ENCODE measurements at regions not wholly inside any gene's neighbourhood (a gene's known extent, or its start where the extent isn't known, plus 50 kb on each side); places are given as distances from the start of the nearest gene placed in this dataset.

DNA sequence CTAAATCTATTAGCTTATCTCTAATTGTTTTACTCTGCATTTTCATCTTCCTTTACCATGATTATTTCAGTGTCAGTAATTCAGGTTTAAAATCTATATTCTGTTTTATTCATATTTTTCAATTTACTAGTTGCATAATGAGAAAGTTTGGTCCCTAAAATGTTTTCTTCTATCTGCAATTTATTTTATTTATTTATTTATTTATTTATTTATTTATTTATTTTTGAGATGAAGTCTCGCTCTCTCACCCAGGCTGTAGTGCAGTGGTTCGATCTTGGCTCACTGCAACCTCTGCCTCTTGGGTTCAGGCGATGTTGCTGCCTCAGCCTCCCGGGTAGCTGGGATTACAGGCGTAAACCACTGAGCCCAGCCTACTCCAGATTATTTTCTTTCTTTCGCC lies 1597.3 kb downstream of the CDH8 start:
- Histone ChIP-seq H3K9me3 (no peaks in the 10 kb centered on the region), H3K4me3 (no peak overlapping the region), H3K36me3 (no peaks in the 10 kb centered on the region), H3K27ac (no peak overlapping the region), H3K27me3 (no peaks in the 10 kb centered on the region), H3K4me1 (no peaks in the 10 kb centered on the region)
- WGBS = 72% methylated on average over 6 of the region's 6 CpGs
- no peak for DNase-seq (ENCODE audit: low spot score in 2 of 2)
- TF ChIP-seq POLR2A (IDR thresholded peaks at IDR 0.05) (no peak), EP300 (IDR thresholded peaks at IDR 0.05) (no peak), POLR2AphosphoS5 (IDR thresholded peaks at IDR 0.05) (no peak)
- TF ChIP-seq, protein P1, sequence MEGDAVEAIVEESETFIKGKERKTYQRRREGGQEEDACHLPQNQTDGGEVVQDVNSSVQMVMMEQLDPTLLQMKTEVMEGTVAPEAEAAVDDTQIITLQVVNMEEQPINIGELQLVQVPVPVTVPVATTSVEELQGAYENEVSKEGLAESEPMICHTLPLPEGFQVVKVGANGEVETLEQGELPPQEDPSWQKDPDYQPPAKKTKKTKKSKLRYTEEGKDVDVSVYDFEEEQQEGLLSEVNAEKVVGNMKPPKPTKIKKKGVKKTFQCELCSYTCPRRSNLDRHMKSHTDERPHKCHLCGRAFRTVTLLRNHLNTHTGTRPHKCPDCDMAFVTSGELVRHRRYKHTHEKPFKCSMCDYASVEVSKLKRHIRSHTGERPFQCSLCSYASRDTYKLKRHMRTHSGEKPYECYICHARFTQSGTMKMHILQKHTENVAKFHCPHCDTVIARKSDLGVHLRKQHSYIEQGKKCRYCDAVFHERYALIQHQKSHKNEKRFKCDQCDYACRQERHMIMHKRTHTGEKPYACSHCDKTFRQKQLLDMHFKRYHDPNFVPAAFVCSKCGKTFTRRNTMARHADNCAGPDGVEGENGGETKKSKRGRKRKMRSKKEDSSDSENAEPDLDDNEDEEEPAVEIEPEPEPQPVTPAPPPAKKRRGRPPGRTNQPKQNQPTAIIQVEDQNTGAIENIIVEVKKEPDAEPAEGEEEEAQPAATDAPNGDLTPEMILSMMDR (IDR thresholded peaks at IDR 0.05) = no peak

DNA sequence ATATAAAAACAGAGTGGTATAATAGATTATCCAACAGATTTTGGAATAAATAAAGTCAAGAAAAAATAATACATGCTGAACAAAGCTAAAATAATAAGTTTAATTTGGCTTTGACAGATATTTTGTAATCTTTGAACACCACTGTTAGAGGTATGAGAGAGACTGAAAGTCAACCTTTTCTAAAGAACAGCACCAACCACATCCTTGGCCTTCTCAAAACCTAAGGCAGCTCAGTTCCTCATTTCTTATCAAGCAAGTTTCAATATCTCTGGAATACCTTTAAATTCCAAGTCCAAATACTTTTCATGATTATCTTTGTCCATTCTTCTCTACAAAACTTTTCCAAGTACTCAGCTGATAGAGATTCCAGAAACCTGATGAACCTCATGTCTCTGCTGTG lies 1603.8 kb downstream of the CDH8 start:
- H3K27ac ChIP-seq = no peak overlapping the region
- no peaks in the 10 kb centered on the region for H3K36me3 ChIP-seq
- no peak for DNase-seq (ENCODE audit: low spot score in 2 of 2)
- no peaks in the 10 kb centered on the region for H3K9me3 ChIP-seq
- H3K27me3 ChIP-seq = no peaks in the 10 kb centered on the region
- H3K4me1 ChIP-seq = no peaks in the 10 kb centered on the region
- TF ChIP-seq, protein P1 (IDR thresholded peaks at IDR 0.05) = no peak
- TF ChIP-seq EP300 (IDR thresholded peaks at IDR 0.05) (no peak), POLR2AphosphoS5 (IDR thresholded peaks at IDR 0.05) (no peak), POLR2A (IDR thresholded peaks at IDR 0.05) (no peak)
- no peak overlapping the region for H3K4me3 ChIP-seq

DNA sequence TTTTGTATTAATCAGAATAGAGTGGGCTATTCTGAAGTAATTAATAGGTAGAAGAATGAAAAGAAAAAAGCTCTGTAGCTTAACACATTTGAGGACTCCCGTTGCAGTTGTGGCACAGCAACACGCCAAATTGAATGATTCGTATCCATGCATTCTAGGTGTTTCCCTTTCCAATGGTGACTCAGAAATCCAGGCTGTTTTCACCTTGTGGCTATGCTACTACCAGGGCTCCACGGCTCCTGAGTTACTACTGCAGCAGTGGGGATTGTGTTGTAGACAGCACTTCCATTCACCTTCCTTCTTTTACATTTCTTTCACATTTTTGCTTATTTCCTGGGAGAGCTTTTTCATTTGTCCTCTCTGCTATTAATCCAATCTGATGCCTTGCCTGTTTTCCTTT lies 1616.4 kb downstream of the CDH8 start:
- H3K4me3 ChIP-seq = no peak overlapping the region
- H3K4me1 ChIP-seq = no peaks in the 10 kb centered on the region
- H3K9me3 ChIP-seq = no peaks in the 10 kb centered on the region
- no peaks in the 10 kb centered on the region for H3K36me3 ChIP-seq
- 79% methylated on average over 4 of the region's 4 CpGs for WGBS
- no peaks in the 10 kb centered on the region for H3K27me3 ChIP-seq
- no peak for TF ChIP-seq POLR2A (IDR thresholded peaks at IDR 0.05)
- no peak for TF ChIP-seq POLR2AphosphoS5 (IDR thresholded peaks at IDR 0.05)
- TF ChIP-seq, protein P1 (IDR thresholded peaks at IDR 0.05) = no peak
- TF ChIP-seq EP300 (IDR thresholded peaks at IDR 0.05) = no peak
- no peak for DNase-seq (ENCODE audit: low spot score in 2 of 2)
- H3K27ac ChIP-seq = no peak overlapping the region

DNA sequence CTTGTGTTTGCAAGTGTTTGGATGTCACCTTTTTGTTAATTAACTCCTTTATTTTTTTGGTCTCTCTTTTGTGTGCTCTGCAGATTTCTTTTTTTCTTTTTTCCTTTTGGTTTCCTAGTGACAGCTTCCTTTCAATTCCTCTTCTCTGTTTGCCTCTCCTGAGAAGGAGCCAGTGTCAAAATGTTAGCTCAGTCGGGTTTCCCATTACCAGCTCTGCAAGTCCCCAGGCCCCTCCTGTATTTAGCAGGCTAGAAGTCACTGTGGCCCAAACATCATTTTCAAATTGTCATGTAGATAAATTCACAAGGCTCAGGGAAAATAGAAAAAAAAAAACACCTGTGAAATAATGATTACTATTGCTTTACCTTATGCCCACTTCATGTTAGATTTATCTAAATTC lies 1621.6 kb downstream of the CDH8 start:
- Histone ChIP-seq H3K4me3 (no peak overlapping the region), H3K9me3 (no peaks in the 10 kb centered on the region), H3K4me1 (no peaks in the 10 kb centered on the region), H3K27me3 (no peaks in the 10 kb centered on the region), H3K27ac (no peak overlapping the region), H3K36me3 (no peaks in the 10 kb centered on the region)
- DNase-seq (ENCODE audit: low spot score in 2 of 2) = no peak
- 32% methylated on average over 1 of the region's 1 CpG for WGBS
- TF ChIP-seq EP300 (IDR thresholded peaks at IDR 0.05) = no peak
- TF ChIP-seq POLR2A (IDR thresholded peaks at IDR 0.05) = no peak
- TF ChIP-seq, protein P1 (IDR thresholded peaks at IDR 0.05) = no peak
- TF ChIP-seq POLR2AphosphoS5 (IDR thresholded peaks at IDR 0.05) = no peak

GRCh38 chr16:60413969-60414368 lies 1622.3 kb downstream of the CDH8 start:
- DNase-seq (ENCODE audit: low spot score in 2 of 2) = no peak
- WGBS = 66% methylated on average over 2 of the region's 2 CpGs
- Histone ChIP-seq H3K27me3 (no peaks in the 10 kb centered on the region), H3K27ac (no peak overlapping the region), H3K4me1 (no peaks in the 10 kb centered on the region), H3K9me3 (no peaks in the 10 kb centered on the region), H3K4me3 (no peak overlapping the region), H3K36me3 (no peaks in the 10 kb centered on the region)
- TF ChIP-seq POLR2A (IDR thresholded peaks at IDR 0.05) (no peak), POLR2AphosphoS5 (IDR thresholded peaks at IDR 0.05) (no peak), EP300 (IDR thresholded peaks at IDR 0.05) (no peak)
- TF ChIP-seq, protein P1 (IDR thresholded peaks at IDR 0.05) = no peak
